ENCODE measurements at regions not wholly inside any gene's neighbourhood (a gene's known extent, or its start where the extent isn't known, plus 50 kb on each side); places are given as distances from the start of the nearest gene placed in this dataset.

GRCh38 chr11:104325093-104325492, 161.1 kb upstream of the PDGFD start:
- no peak for TF ChIP-seq CTCF (IDR thresholded peaks at IDR 0.05; ENCODE audit: control extremely low read depth, extremely low read depth, low read depth, missing control alignments)
- CTCF ChIA-PET: no interaction called here
- POLR2A ChIA-PET: no interaction called here
- DNase-seq (ENCODE audit: extremely low spot score): no peak

- no peak for TF ChIP-seq CTCF (IDR thresholded peaks at IDR 0.05; ENCODE audit: control extremely low read depth, extremely low read depth, low read depth, missing control alignments)
- ChIA-PET CTCF (interaction anchor here (1.3 kb wide), 1 partner anchor 35 kb away, joined by 4 read pairs; no protein-coding TSS in a partner anchor), POLR2A (no interaction called here)
- no peak for DNase-seq (ENCODE audit: extremely low spot score)
These were observed 160.3 kb upstream of the PDGFD start for GRCh38 chr11:104324276-104324675.

GRCh38 chr11:104323841-104324240, 159.9 kb upstream of the PDGFD start:
- DNase-seq (ENCODE audit: extremely low spot score): no peak
- CTCF ChIA-PET: interaction anchor here (1.3 kb wide), 1 partner anchor 35 kb away, joined by 4 read pairs; no protein-coding TSS in a partner anchor
- TF ChIP-seq CTCF (IDR thresholded peaks at IDR 0.05; ENCODE audit: control extremely low read depth, extremely low read depth, low read depth, missing control alignments): no peak
- POLR2A ChIA-PET: no interaction called here

- TF ChIP-seq CTCF (IDR thresholded peaks at IDR 0.05; ENCODE audit: control extremely low read depth, extremely low read depth, low read depth, missing control alignments): no peak
- DNase-seq (ENCODE audit: extremely low spot score): no peak
- CTCF ChIA-PET: interaction anchor here (1.2 kb wide), 1 partner anchor 11 kb away, joined by 3 read pairs; no protein-coding TSS in a partner anchor
- POLR2A ChIA-PET: no interaction called here
These were observed 158.7 kb upstream of the PDGFD start for GRCh38 chr11:104322696-104323095.

- ChIA-PET CTCF (no interaction called here), POLR2A (no interaction called here)
- TF ChIP-seq CTCF (IDR thresholded peaks at IDR 0.05; ENCODE audit: control extremely low read depth, extremely low read depth, low read depth, missing control alignments): no peak
- no peak for DNase-seq (ENCODE audit: extremely low spot score)
These were observed 157.0 kb upstream of the PDGFD start for GRCh38 chr11:104320956-104321355.

- POLR2A ChIA-PET: no interaction called here
- no peak for DNase-seq (ENCODE audit: extremely low spot score)
- TF ChIP-seq CTCF (IDR thresholded peaks at IDR 0.05; ENCODE audit: control extremely low read depth, extremely low read depth, low read depth, missing control alignments): no peak
- CTCF ChIA-PET: no interaction called here
These were observed 156.2 kb upstream of the PDGFD start for GRCh38 chr11:104320097-104320496.

GRCh38 chr11:104319396-104319795, 155.4 kb upstream of the PDGFD start:
- ChIA-PET CTCF (no interaction called here), POLR2A (no interaction called here)

More at GRCh38 chr11:104319396-104319795, 155.4 kb upstream of the PDGFD start:
- no peak for DNase-seq (ENCODE audit: extremely low spot score)
- no peak for TF ChIP-seq CTCF (IDR thresholded peaks at IDR 0.05; ENCODE audit: control extremely low read depth, extremely low read depth, low read depth, missing control alignments)

Data from GM10248 (cell line).